ENCODE measurements at regions not wholly inside any gene's neighbourhood (a gene's known extent, or its start where the extent isn't known, plus 50 kb on each side); places are given as distances from the start of the nearest gene placed in this dataset.

GRCh38 chr6:71486461-71486860, 197.8 kb downstream of the OGFRL1 start:
- no peaks in the 10 kb centered on the region for H3K27me3 Mint-ChIP-seq (ENCODE audit: low read depth)
- no peak overlapping the region for H3K4me3 Mint-ChIP-seq
- peaks cover 18% of the 10 kb centered on the region for H3K4me1 Mint-ChIP-seq
- TF ChIP-seq, protein P1, sequence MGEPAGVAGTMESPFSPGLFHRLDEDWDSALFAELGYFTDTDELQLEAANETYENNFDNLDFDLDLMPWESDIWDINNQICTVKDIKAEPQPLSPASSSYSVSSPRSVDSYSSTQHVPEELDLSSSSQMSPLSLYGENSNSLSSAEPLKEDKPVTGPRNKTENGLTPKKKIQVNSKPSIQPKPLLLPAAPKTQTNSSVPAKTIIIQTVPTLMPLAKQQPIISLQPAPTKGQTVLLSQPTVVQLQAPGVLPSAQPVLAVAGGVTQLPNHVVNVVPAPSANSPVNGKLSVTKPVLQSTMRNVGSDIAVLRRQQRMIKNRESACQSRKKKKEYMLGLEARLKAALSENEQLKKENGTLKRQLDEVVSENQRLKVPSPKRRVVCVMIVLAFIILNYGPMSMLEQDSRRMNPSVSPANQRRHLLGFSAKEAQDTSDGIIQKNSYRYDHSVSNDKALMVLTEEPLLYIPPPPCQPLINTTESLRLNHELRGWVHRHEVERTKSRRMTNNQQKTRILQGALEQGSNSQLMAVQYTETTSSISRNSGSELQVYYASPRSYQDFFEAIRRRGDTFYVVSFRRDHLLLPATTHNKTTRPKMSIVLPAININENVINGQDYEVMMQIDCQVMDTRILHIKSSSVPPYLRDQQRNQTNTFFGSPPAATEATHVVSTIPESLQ (CRISPR knock-in tag; IDR thresholded peaks at IDR 0.05) = no peak
- TF ChIP-seq ZNF512 (CRISPR knock-in tag; IDR thresholded peaks at IDR 0.05; ENCODE audit: borderline replicate concordance) (no peak), ESRRA (CRISPR knock-in tag; IDR thresholded peaks at IDR 0.05; ENCODE audit: borderline replicate concordance) (no peak), ZNF396 (CRISPR knock-in tag; IDR thresholded peaks at IDR 0.05; ENCODE audit: borderline replicate concordance) (no peak), NR3C1 (CRISPR knock-in tag; conservative IDR thresholded peaks at IDR 0.05; ENCODE audit: low read depth) (no peak), RELA (CRISPR knock-in tag; IDR thresholded peaks at IDR 0.05; ENCODE audit: borderline replicate concordance) (no peak)
- H3K27ac Mint-ChIP-seq = no peak overlapping the region
- no peaks in the 10 kb centered on the region for H3K9me3 Mint-ChIP-seq
- ChIA-PET POLR2A (no interaction called here), CTCF (no interaction called here)
- no peak for ATAC-seq
- no peak for DNase-seq (ENCODE audit: low spot score)
- H3K36me3 Mint-ChIP-seq = no peaks in the 10 kb centered on the region

DNA sequence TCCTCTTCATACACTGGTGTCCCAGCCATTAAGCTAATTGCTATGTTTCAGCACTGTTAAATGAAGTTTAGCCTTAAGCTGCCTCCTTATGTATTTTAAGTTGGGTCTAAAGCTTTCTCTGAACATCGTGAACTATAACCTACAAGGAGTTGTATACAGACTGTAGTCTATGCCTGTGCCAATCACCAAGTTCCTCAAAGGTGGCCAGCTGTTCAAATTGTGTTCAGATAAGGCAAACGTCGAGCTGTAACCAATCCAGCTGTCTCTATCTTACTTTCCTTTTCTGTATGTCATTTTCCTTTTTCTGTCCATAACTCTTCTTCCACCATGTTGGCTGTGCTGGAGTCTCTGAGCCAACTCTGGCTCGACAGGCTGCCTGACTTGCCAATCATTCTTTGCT, 199.6 kb downstream of the OGFRL1 start:
- no peak overlapping the region for H3K4me3 Mint-ChIP-seq
- H3K36me3 Mint-ChIP-seq = no peaks in the 10 kb centered on the region
- peaks cover 15% of the 10 kb centered on the region for H3K4me1 Mint-ChIP-seq
- no peaks in the 10 kb centered on the region for H3K9me3 Mint-ChIP-seq
- no peak for ATAC-seq
- H3K27me3 Mint-ChIP-seq (ENCODE audit: low read depth) = no peaks in the 10 kb centered on the region
- ChIA-PET POLR2A (interaction anchor here (0.6 kb wide), 1 partner anchor 123 kb away, joined by 3 read pairs; no protein-coding TSS in a partner anchor), CTCF (no interaction called here)
- H3K27ac Mint-ChIP-seq = no peak overlapping the region
- no peak for DNase-seq (ENCODE audit: low spot score)
- TF ChIP-seq ATF1 (CRISPR knock-in tag; IDR thresholded peaks at IDR 0.05) = no peak
- TF ChIP-seq, protein P1 (CRISPR knock-in tag; IDR thresholded peaks at IDR 0.05) = no peak
- TF ChIP-seq STAT6 (CRISPR knock-in tag; conservative IDR thresholded peaks at IDR 0.05; ENCODE audit: low read depth) = no peak
- TF ChIP-seq ZNF416 (CRISPR knock-in tag; IDR thresholded peaks at IDR 0.05) = no peak
- TF ChIP-seq, protein P2, sequence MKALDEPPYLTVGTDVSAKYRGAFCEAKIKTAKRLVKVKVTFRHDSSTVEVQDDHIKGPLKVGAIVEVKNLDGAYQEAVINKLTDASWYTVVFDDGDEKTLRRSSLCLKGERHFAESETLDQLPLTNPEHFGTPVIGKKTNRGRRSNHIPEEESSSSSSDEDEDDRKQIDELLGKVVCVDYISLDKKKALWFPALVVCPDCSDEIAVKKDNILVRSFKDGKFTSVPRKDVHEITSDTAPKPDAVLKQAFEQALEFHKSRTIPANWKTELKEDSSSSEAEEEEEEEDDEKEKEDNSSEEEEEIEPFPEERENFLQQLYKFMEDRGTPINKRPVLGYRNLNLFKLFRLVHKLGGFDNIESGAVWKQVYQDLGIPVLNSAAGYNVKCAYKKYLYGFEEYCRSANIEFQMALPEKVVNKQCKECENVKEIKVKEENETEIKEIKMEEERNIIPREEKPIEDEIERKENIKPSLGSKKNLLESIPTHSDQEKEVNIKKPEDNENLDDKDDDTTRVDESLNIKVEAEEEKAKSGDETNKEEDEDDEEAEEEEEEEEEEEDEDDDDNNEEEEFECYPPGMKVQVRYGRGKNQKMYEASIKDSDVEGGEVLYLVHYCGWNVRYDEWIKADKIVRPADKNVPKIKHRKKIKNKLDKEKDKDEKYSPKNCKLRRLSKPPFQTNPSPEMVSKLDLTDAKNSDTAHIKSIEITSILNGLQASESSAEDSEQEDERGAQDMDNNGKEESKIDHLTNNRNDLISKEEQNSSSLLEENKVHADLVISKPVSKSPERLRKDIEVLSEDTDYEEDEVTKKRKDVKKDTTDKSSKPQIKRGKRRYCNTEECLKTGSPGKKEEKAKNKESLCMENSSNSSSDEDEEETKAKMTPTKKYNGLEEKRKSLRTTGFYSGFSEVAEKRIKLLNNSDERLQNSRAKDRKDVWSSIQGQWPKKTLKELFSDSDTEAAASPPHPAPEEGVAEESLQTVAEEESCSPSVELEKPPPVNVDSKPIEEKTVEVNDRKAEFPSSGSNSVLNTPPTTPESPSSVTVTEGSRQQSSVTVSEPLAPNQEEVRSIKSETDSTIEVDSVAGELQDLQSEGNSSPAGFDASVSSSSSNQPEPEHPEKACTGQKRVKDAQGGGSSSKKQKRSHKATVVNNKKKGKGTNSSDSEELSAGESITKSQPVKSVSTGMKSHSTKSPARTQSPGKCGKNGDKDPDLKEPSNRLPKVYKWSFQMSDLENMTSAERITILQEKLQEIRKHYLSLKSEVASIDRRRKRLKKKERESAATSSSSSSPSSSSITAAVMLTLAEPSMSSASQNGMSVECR (CRISPR knock-in tag; IDR thresholded peaks at IDR 0.05; ENCODE audit: borderline replicate concordance) = no peak
- no peak for TF ChIP-seq FOXP4 (CRISPR knock-in tag; IDR thresholded peaks at IDR 0.05)
- TF ChIP-seq ZBTB21 (CRISPR knock-in tag; IDR thresholded peaks at IDR 0.05; ENCODE audit: borderline replicate concordance) = no peak
- no peak for TF ChIP-seq USF2 (CRISPR knock-in tag; IDR thresholded peaks at IDR 0.05)
- TF ChIP-seq ZNF512 (CRISPR knock-in tag; IDR thresholded peaks at IDR 0.05; ENCODE audit: borderline replicate concordance) = no peak
- no peak for TF ChIP-seq JAZF1 (CRISPR knock-in tag; IDR thresholded peaks at IDR 0.05)
